ENCODE measurements at regions not wholly inside any gene's neighbourhood (a gene's known extent, or its start where the extent isn't known, plus 50 kb on each side); places are given as distances from the start of the nearest gene placed in this dataset.
"Not testable (repeated sequence)": the region's sequence is repeated elsewhere in the genome, so short reads cannot be mapped to it uniquely, and the experiment has no call there.

DNA sequence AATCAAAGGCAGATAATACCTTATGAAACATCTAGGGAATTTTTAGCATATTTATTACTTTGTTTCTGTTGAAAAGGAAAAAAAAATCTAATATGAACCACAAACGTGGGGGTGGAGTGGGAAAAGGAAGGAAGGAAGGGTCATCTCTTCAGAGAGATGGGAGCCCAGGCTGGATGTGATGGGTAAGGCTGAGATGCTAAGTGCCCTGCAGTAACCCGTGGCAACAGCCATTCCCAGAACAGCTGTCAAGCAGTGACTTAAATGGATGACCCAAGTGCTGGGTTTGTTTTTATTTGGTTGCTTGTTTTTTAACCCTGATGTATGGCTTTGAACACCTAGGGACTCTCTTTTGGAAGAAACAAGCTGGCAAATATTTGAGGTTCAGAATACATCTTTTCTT lies 50.7 kb upstream of the KLF7 start:
- DNase-seq, result no peak

DNA sequence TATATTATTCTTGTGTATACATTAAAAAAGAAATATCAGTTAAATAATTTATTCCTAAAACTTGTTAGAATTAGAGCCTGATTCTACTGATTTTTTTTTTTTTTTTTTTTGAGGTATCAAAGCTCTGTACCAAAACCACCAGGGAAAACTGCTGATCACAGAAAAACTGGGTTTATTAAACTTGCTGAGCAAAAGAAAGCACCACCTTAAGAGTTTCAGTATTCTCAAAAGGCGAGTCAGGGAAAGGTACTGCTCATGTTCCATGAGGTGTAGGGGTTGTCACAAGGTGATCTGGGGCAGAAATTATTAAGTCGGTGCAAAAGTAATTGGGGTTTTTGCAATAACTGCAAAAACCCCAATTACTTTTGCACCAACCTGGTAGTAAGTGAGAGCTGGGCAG lies 51.7 kb upstream of the KLF7 start:
- DNase-seq, result no peak

DNA sequence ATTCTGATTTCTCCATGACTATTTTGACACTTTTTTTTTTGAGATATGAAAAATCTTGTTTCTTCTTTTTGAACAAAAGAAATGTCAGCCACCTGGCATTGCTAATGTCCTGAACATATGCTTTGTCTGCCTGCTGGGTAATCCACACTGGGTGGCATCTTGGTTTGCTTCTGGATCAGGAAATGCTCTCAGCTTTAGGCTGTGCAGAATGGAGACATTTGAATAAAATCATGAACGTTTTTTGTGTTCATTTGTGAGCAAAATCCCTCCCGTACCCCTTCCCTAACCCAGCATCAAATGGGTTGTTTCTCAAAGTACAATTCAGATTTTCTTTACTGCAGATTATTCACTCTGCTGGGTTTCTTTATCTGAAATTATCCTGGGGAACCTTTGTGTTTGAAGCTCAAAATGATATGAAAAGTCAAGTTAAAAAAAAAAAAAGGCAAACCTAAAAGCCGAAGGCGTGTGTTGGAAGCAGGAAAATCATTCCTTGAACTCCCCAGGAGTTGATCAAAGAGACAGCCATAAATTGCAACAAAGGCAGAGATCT lies 53.4 kb upstream of the KLF7 start:
- no peak for DNase-seq

DNA sequence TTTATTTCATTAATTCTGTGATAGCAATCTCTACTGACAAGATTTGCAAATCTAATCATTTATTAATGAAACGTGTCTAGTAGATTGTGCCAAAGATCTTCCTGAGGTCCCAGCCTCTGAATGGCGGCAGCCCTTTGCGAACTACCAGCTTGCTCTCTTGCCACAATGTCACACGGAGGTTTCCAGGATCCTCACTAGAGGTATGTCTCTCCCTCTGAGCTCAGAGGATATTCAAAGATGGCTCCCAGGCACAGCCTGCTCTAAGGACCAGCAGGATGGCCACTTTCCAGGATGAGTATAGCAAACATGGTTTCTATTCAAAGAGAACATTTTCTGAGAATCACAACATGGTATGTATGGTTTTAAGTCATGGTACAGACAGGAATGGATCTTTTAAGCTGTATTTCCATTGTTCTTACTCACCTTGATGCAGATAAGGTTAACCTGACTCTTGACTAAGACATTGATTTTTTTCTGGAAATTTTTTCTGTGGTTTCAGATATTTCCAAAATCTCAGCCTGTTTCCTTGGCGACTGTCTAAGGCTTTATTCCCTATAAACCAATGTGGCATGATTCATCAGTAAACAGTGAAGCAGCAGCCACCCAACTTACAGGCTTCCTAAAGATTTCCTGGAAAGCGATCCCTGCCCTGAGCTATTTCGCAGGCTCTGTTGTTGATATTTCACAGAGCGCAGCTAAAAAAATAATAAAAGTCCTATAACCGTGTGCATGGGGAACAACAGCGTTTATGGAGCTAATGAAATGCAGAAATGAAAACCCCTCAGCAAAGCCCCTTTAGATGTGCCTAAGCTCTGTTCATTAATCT lies 54.1 kb upstream of the KLF7 start:
- peak in 1 of 56 donors; percentile 14 for DNase-seq

DNA sequence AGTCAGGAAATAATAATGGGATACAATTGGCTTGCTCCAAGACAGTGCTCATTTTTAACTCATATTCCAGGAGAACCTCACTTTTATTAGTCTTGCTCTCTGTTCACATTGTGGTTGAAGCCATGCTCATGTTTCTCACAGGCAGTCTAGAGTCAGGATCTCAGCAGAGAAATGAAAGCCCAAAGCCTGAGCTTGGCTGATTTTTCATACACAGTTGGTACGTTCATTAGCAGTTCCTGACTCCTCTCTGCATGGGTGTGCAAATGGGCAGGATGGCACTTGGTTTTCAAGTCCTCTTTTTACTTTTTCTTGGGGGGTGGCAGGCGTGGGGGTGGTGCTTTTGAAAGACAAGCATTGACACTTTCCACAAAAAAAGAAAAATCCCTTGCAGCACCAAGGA lies 56.0 kb upstream of the KLF7 start:
- no peak for DNase-seq

DNA sequence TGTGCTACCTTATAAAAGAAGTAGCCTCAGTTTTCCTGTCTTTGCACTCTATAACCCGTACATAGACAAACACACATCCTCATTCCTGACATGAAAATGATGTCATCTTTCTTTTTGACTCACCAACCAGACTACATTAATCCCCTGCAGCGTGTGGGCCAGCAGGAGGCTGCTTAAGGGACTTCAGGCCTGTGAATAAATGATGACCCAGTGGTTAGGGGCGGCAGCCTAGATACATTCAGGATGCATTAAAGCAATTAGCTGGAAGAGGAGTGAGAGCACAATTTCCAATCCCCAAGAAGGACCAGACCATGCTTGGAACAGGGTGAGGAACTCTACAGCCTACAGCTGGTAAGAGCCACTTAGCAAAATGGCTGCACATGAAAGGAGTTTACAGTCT lies 57.3 kb upstream of the KLF7 start:
- DNase-seq, result no peak

- DNase-seq, result peak in 2 of 56 donors; percentile 9 to 18
Measured at GRCh38 chr2:207224381-207224780, 58.6 kb upstream of the KLF7 start.

- DNase-seq, result peak in 1 of 56 donors; percentile 3
Measured at GRCh38 chr2:207224791-207225482, 59.2 kb upstream of the KLF7 start.

GRCh38 chr2:207225773-207226172 lies 60.0 kb upstream of the KLF7 start:
- DNase-seq, result no peak

DNA sequence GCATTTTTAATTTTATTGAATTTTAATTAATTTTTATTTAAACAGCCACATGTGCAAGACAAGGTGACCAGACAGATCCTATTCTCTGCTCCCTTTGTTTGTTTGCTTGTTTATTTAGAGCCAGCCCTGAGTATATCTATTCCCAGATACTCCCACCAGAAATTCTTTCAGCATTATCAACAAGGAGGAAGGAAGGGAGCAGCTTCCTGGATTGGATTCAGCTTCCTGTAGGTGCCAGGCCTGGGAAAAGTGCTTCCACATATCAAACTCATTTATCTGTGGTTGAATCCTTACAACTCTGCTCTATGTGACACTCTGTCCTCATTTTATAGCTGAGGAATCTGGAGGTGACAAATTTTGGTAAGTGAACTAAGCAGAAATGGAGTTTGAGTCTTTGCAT lies 60.5 kb upstream of the KLF7 start:
- no peak for DNase-seq

- no peak for DNase-seq
Measured at GRCh38 chr2:207226671-207227061, 60.9 kb upstream of the KLF7 start.

GRCh38 chr2:207227062-207227748 lies 61.5 kb upstream of the KLF7 start:
- DNase-seq, result peak in 55 of 56 donors; percentile 25 to 94 (median 77)

- DNase-seq, result peak in 19 of 56 donors; percentile 28 to 83 (median 62)
Measured at GRCh38 chr2:207227749-207228145, 62.0 kb upstream of the KLF7 start.

- DNase-seq, result no peak
Measured at GRCh38 chr2:207228402-207228801, 62.7 kb upstream of the KLF7 start.

DNA sequence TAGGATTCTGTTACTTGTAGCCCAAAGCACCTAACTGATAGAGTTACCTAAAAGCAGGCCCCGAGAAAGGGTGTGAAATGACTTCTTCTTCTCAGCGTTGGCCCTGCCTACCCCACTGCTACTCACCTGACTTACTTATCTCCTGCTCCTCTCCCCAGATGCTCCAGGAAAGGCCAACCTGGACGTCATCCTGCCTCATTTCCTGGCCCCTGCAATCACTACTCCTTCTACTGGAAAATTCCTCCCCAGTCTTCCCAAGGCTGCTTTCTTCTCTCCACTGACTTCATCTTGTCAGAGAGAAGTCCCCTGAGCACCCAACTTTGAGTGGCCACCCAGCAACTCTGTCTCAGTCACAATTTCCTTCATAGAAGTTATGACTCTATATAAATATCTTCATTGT lies 63.4 kb upstream of the KLF7 start:
- no peak for DNase-seq

- DNase-seq, result no peak
Measured at GRCh38 chr2:207230261-207231105, 64.7 kb upstream of the KLF7 start.

DNA sequence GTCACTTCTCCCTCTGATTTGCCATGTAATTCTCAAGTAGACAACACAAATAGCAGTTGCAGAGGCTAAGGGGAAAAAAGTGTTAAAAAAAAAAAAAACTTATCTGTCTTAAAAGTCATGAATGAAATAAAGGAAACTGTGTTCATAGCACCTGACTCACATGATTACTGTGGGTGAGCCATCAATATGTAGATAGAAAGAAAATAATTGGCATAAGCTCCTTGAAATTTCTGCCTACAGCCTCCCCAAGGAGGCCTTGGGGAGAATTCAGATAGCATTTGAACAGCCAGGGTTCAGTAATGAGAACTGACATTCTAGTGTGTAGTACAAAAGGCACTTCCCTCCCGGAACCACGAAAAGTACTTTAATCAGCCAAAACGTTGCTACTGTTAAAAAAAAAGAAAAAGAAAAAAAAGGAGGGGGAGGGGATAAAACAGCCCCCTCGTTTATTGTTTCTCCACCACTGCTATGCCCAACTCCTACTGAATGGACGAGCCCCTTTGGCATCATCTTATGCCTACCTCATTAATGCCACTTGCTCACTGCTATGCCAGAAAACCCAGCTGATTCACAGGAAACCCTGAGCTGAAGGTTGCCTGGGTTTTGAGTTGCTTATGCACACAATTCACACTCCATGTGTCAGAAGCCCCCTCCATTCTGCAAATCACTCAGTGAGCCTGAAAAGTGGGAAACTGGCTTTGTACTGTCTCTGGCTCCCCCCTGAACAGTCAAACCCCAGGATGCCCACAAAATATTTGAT lies 65.5 kb upstream of the KLF7 start:
- DNase-seq, result peak in 6 of 56 donors; percentile 8 to 38 (median 10)

DNA sequence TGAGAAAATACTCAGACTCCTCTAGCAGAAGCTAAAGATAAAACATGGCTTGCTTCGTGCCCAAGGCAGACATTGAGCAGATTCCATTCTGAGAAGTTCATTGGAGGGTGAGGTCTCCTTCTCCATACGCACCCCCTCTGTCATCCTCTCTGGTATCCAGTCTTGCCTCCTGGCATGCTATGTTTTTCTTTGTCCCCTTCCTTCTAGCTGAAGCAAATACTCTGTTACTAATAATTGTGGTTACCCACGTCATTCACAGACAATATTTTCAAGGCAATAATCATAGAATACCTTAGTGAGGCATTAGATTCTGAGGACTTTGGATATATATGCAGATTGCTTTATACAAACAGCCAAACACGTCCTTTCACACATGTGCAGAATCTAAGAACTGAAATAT lies 66.2 kb upstream of the KLF7 start:
- no peak for DNase-seq

DNA sequence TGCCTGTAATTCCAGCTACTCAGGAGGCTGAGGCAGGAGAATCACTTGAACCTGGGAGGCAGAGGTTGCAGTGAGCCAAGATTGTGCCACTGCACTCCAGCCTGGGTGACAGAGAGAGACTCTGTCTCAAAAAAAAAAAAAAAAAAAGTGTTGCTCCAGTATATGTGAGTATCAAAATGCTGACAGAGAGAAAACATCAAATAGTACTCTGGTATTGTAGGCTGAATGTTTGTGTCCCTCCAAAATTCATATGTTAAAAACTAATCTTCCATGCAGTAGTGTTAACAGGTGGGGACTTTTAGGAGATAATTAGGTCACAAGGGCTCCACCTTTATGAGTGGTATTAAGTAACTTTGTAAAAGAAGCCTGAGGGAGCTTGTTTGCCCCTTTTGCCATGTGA lies 67.4 kb upstream of the KLF7 start:
- DNase-seq, result not testable (repeated sequence)

DNA sequence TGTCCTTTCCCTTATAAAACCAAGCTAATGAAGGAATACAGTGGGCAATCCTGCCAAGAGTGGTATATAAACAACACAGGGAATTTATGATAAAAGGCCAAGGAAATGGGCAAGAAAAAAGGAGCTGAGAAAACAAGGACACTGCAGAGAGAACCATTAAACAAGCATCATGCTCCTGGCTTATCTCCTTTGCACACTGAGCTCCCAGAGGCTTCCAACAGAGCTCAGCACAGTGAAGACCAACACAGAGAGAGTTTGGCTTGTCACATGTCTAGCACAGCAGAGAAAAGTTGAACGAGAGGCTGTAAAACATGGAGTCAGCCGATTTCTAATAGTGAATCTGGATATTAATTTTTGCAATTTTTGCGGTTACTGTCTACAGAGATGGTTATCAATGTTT lies 68.0 kb upstream of the KLF7 start:
- DNase-seq, result no peak

All from nucleus accumbens (tissue), 56 donors.